ENCODE measurements at regions not wholly inside any gene's neighbourhood (a gene's known extent, or its start where the extent isn't known, plus 50 kb on each side); places are given as distances from the start of the nearest gene placed in this dataset.

DNA sequence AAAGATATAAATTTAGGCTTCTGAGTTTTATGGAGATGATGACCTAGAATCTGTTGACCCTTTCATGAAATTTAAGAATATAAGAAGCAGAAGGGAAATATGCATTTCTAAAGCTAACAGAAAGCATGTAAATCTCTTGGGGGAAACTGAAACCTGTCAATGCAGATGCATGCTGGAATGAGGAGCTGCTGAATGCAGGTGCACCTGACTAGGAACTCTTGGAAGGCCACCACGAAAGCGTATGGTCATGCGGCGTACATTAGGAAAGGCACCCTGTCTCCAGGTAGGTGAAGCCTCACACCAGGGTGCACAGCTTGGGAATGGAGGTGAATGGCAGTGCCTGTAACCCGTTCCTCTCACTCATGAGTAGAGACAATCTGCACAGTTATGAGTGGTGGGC is 309.7 kb downstream of the SEC16B start:
- Histone ChIP-seq H3K4me2 (peak overlapping the region; percentile 7; the same call in 1 of the 2 replicates), H3K4me3 (IDR thresholded peaks at IDR 0.05; ENCODE audit: insufficient read depth, low read depth, low read length) (no peak overlapping the region), H3K9ac (no peak overlapping the region), H3K36me3 (ENCODE audit: insufficient read depth) (no peaks in the 10 kb centered on the region), H4K20me1 (ENCODE audit: insufficient read depth) (no peaks in the 10 kb centered on the region), H3K27ac (no peak overlapping the region), H3K27me3 (ENCODE audit: insufficient read depth, low read depth) (no peaks in the 10 kb centered on the region), H3K4me1 (ENCODE audit: low read depth, poor library complexity, severe bottlenecking) (peaks cover 8% of the 10 kb centered on the region), H2AFZ (ENCODE audit: low read depth) (no peak overlapping the region), H3K79me2 (ENCODE audit: insufficient read depth, low read depth) (no peaks in the 10 kb centered on the region)
- TF ChIP-seq CTCF (conservative IDR thresholded peaks at IDR 0.05; ENCODE audit: low read depth, low read length) = no peak

DNA sequence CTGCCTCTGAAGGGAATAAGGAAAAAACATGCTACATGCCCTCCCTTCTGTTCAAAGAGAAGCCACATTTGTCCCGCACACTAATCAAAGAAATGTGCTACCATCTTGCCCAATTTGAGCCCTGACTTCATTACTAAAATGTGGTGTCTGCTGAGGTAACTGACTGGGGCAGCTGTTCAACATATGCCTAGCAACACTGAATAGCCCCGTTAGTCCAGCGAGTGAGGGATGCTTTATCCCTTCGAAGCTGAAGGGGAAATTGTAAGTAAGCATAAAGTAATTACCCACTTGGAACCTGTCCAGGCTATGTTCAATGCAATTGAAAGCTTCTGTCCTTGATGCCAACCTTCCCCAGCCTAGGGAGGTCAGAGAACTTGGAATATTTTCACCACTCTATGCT is 310.6 kb downstream of the SEC16B start:
- H4K20me1 ChIP-seq (ENCODE audit: insufficient read depth) = no peaks in the 10 kb centered on the region
- H3K9ac ChIP-seq = no peak overlapping the region
- TF ChIP-seq CTCF (conservative IDR thresholded peaks at IDR 0.05; ENCODE audit: low read depth, low read length) = no peak
- H3K4me3 ChIP-seq (IDR thresholded peaks at IDR 0.05; ENCODE audit: insufficient read depth, low read depth, low read length) = no peak overlapping the region
- no peak overlapping the region for H3K4me2 ChIP-seq
- H3K27me3 ChIP-seq (ENCODE audit: insufficient read depth, low read depth) = no peaks in the 10 kb centered on the region
- no peak overlapping the region for H3K27ac ChIP-seq
- H3K4me1 ChIP-seq (ENCODE audit: low read depth, poor library complexity, severe bottlenecking) = peaks cover 8% of the 10 kb centered on the region
- no peaks in the 10 kb centered on the region for H3K36me3 ChIP-seq (ENCODE audit: insufficient read depth)
- no peak overlapping the region for H2AFZ ChIP-seq (ENCODE audit: low read depth)
- H3K79me2 ChIP-seq (ENCODE audit: insufficient read depth, low read depth) = no peaks in the 10 kb centered on the region

DNA sequence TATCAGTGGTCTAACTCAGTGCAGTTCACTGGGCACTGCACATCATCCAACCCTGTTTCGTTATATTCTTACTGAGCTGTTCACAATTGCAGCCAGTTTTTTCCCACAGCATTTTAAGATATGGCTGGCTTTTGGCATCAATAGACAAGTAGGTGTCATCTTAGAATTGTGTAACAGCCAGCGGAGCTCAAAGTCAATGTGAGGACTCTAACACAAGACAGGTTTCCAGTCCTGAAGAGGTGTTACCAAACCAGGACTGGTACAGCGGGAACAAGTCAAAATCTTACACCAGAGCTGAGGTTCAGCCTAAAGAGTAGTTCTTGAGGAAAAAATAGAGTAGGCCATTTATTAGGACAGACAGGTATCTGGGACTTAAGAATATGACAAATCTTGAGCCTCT is 313.3 kb downstream of the SEC16B start:
- no peak overlapping the region for H3K4me3 ChIP-seq (IDR thresholded peaks at IDR 0.05; ENCODE audit: insufficient read depth, low read depth, low read length)
- H3K9ac ChIP-seq = no peak overlapping the region
- H4K20me1 ChIP-seq (ENCODE audit: insufficient read depth) = no peaks in the 10 kb centered on the region
- H3K79me2 ChIP-seq (ENCODE audit: insufficient read depth, low read depth) = no peaks in the 10 kb centered on the region
- H2AFZ ChIP-seq (ENCODE audit: low read depth) = no peak overlapping the region
- no peak overlapping the region for H3K4me2 ChIP-seq
- no peaks in the 10 kb centered on the region for H3K27me3 ChIP-seq (ENCODE audit: insufficient read depth, low read depth)
- H3K36me3 ChIP-seq (ENCODE audit: insufficient read depth) = no peaks in the 10 kb centered on the region
- peaks cover 8% of the 10 kb centered on the region for H3K4me1 ChIP-seq (ENCODE audit: low read depth, poor library complexity, severe bottlenecking)
- no peak overlapping the region for H3K27ac ChIP-seq
- TF ChIP-seq CTCF (conservative IDR thresholded peaks at IDR 0.05; ENCODE audit: low read depth, low read length) = no peak

DNA sequence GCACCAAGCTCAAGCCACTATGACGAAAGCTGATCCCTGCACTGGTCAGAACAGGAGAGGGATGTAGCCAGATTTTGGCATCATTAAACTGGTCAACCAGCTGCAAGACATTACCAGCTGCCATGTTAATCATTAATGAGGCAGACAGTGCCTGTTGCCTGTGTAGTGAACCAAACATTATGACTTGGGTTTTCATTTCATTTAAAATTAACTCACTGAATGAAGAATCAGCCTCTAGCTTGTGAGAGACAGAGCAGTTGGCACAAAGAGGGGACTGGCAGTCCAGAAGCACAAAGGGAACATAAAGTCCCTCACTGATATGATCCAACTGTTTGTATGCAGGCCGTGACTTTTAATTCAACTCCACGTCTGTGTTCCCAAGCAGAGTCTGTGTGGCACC is 318.9 kb downstream of the SEC16B start:
- TF ChIP-seq CTCF (conservative IDR thresholded peaks at IDR 0.05; ENCODE audit: low read depth, low read length) = no peak
- Histone ChIP-seq H3K4me3 (IDR thresholded peaks at IDR 0.05; ENCODE audit: insufficient read depth, low read depth, low read length) (no peak overlapping the region), H3K27ac (no peak overlapping the region), H3K9ac (no peak overlapping the region), H4K20me1 (ENCODE audit: insufficient read depth) (no peaks in the 10 kb centered on the region), H3K4me1 (ENCODE audit: low read depth, poor library complexity, severe bottlenecking) (no peaks in the 10 kb centered on the region), H3K36me3 (ENCODE audit: insufficient read depth) (no peaks in the 10 kb centered on the region), H3K79me2 (ENCODE audit: insufficient read depth, low read depth) (no peaks in the 10 kb centered on the region), H3K4me2 (no peak overlapping the region), H2AFZ (ENCODE audit: low read depth) (no peak overlapping the region), H3K27me3 (ENCODE audit: insufficient read depth, low read depth) (no peaks in the 10 kb centered on the region)
